HUES64 (cell line): ENCODE measurements at regions not wholly inside any gene's neighbourhood (a gene's known extent, or its start where the extent isn't known, plus 50 kb on each side); places are given as distances from the start of the nearest gene placed in this dataset.

Experiments
- H3K27ac ChIP-seq: 2 replicates; pipeline ENCODE4 v1.7.0; 2013; ENCODE audit warnings: low read depth, low read length, inconsistent platforms
- H3K27me3 ChIP-seq: 2 replicates; pipeline ENCODE4 v1.6.1; 2013; ENCODE audit warnings: mild to moderate bottlenecking, low read length; ENCODE audit not compliant: insufficient read depth
- H3K36me3 ChIP-seq: 2 replicates; pipeline ENCODE4 v1.6.1; 2013; ENCODE audit warnings: mild to moderate bottlenecking, low read length; ENCODE audit not compliant: insufficient read depth
- H3K4me1 ChIP-seq: 2 replicates; pipeline ENCODE4 v1.6.1; 2013; ENCODE audit warnings: mild to moderate bottlenecking, low read length, moderate library complexity; ENCODE audit not compliant: insufficient read depth
- H3K4me3 ChIP-seq: 2 replicates; pipeline ENCODE4 v1.5.1; 2013; ENCODE audit warnings: mild to moderate bottlenecking, low read length, moderate library complexity
- H3K9ac ChIP-seq: 2 replicates; pipeline ENCODE4 v1.6.1; 2013; ENCODE audit warnings: mild to moderate bottlenecking, low read depth, low read length
- H3K9me3 ChIP-seq: 2 replicates; pipeline ENCODE4 v1.6.1; 2013; ENCODE audit warnings: low read depth, low read length; ENCODE audit not compliant: insufficient read depth
- WGBS: fragments of 150-250, 120-280 bp; methylation state at CpG from one replicate; pipeline ENCODE4 v1.1.7; 2013; ENCODE audit warnings: missing lambda C conversion rate; 5-methylcytosine and 5-hydroxymethylcytosine counted together

- WGBS, result 98% methylated on average over 2 of the region's 3 CpGs
- Histone ChIP-seq H3K36me3 (no peaks in the 10 kb centered on the region), H3K9ac (no peak overlapping the region), H3K27me3 (no peaks in the 10 kb centered on the region), H3K4me1 (no peaks in the 10 kb centered on the region), H3K27ac (no peak overlapping the region), H3K4me3 (no peak overlapping the region), H3K9me3 (0 out of 2 replicates have a peak, but pooled peaks cover 7% of the 10 kb centered on the region)
These were observed 423.6 kb downstream of the CDH26 start for GRCh38 chr20:60381643-60382400.

GRCh38 chr20:60389441-60389840 lies 431.2 kb downstream of the CDH26 start:
- no peak overlapping the region for H3K9ac ChIP-seq
- H3K4me1 ChIP-seq, result no peaks in the 10 kb centered on the region
- no peak overlapping the region for H3K27ac ChIP-seq
- no peaks in the 10 kb centered on the region for H3K36me3 ChIP-seq
- H3K9me3 ChIP-seq, result no peaks in the 10 kb centered on the region
- no peak overlapping the region for H3K4me3 ChIP-seq
- 0 out of 2 replicates have a peak, but pooled peaks cover 3% of the 10 kb centered on the region for H3K27me3 ChIP-seq

DNA sequence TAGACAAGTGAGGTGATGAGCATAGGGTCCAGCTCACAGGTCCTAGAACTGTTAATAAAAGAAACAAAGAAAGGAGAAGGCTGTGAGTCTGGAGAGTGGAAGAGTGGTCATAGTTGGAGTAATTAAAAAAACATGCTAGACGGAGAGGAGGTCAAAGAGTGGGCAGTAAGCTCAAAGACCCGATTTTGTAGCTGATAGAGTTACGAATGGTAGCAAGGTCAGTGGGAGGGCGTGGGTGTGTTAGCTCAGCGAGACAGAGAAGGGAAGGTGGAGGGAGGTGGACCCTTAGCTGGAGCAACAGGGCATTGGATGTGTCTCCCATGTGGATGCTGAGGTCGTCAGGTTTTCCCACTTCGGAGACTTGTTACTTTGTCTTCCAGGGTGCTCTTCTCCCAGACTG lies 431.7 kb downstream of the CDH26 start:
- no peaks in the 10 kb centered on the region for H3K4me1 ChIP-seq
- 0 out of 2 replicates have a peak, but pooled peaks cover 3% of the 10 kb centered on the region for H3K27me3 ChIP-seq

DNA sequence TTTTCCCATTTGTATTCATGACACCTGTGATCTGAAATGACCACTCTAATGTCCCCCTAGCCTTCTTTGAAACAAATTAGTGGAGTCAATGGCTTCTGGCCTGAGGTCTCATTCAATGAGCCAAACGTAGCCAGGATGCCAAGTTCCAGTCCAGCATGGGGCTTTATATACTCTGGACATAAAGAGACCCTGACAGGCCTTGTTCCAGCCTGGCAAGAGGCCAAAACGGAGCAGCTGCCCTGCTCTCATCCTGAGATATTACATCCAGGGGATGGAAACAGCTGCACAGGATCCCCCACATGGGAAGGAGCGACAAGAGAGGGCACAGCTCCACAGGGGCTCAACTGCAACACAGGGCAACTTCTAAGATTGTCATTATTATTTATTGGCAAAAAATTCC lies 437.8 kb downstream of the CDH26 start:
- Histone ChIP-seq H3K4me1 (no peaks in the 10 kb centered on the region), H3K9me3 (peaks cover 14% of the 10 kb centered on the region), H3K36me3 (no peaks in the 10 kb centered on the region), H3K9ac (no peak overlapping the region), H3K27me3 (0 out of 2 replicates have a peak, but pooled peaks cover under 1% of the 10 kb centered on the region), H3K27ac (no peak overlapping the region), H3K4me3 (no peak overlapping the region)
- WGBS, result 94% methylated on average over 3 of the region's 3 CpGs

More for the DNA sequence above, 431.7 kb downstream of the CDH26 start:
- Histone ChIP-seq H3K36me3 (no peaks in the 10 kb centered on the region), H3K9me3 (no peaks in the 10 kb centered on the region), H3K4me3 (no peak overlapping the region), H3K27ac (no peak overlapping the region), H3K9ac (no peak overlapping the region)
- 90% methylated on average over 7 of the region's 7 CpGs for WGBS

DNA sequence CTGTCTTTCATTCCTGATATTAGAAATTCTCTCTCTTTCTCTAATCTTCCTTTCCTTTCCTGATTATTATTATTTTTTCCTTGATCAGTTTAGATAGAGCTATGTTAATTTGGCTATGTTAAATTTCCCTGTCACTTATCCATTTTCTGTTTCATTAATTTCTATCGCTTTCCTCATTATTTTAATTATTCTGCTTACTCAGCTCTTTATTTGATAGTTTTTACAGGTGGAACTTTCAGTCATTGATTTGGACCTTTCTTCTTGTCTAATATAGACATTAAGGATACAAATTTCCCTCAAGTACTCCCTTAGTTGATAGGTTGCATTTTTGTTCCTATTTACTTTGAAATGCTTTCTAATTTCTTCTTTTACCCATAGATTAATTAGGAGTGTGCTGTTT lies 442.3 kb downstream of the CDH26 start:
- Histone ChIP-seq H3K9me3 (peaks cover 14% of the 10 kb centered on the region), H3K9ac (no peak overlapping the region), H3K4me3 (no peak overlapping the region), H3K4me1 (no peaks in the 10 kb centered on the region), H3K27me3 (no peaks in the 10 kb centered on the region), H3K36me3 (no peaks in the 10 kb centered on the region), H3K27ac (no peak overlapping the region)
- WGBS, result no CpG with 5 or more reads among the region's 1 CpG

- peaks cover 14% of the 10 kb centered on the region for H3K9me3 ChIP-seq
- H3K9ac ChIP-seq, result no peak overlapping the region
- no peak overlapping the region for H3K27ac ChIP-seq
- H3K27me3 ChIP-seq, result no peaks in the 10 kb centered on the region
- 88% methylated on average over 8 of the region's 8 CpGs for WGBS
- H3K36me3 ChIP-seq, result no peaks in the 10 kb centered on the region
- no peaks in the 10 kb centered on the region for H3K4me1 ChIP-seq
- H3K4me3 ChIP-seq, result no peak overlapping the region
These were observed 444.2 kb downstream of the CDH26 start for GRCh38 chr20:60402189-60403058.

DNA sequence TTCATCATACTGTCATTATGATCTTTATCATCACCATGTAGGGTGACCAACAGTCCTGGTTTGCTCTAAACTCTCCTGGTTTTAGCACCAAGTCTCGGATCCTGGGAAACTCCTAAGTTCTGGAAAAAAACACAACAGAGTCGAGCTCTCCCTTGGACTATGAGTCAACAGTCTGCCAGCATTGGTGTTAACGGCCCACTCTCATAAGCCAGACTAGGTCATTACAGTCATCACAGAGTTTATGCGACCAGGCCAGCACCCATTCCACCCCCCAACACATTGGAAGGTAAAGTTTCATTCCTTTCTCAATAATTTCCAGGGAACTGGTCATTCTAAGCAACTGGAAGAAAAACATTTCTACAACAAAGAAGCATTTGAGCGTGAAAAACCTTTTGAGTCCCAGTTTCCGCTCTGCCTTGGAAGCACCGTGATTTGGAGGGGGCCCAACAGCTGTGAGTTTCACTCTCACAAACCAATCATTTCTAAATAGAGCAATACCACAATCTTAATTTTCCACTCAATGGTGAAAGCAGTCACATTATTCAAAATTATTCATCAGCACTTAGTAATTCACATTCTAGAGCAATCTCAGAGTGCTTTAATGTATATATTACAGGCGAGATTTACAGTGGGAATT lies 445.0 kb downstream of the CDH26 start:
- no peak overlapping the region for H3K27ac ChIP-seq
- peaks cover 14% of the 10 kb centered on the region for H3K9me3 ChIP-seq
- no peak overlapping the region for H3K4me3 ChIP-seq
- no peaks in the 10 kb centered on the region for H3K4me1 ChIP-seq
- 91% methylated on average over 7 of the region's 8 CpGs for WGBS
- H3K27me3 ChIP-seq, result no peaks in the 10 kb centered on the region
- no peaks in the 10 kb centered on the region for H3K36me3 ChIP-seq
- no peak overlapping the region for H3K9ac ChIP-seq

DNA sequence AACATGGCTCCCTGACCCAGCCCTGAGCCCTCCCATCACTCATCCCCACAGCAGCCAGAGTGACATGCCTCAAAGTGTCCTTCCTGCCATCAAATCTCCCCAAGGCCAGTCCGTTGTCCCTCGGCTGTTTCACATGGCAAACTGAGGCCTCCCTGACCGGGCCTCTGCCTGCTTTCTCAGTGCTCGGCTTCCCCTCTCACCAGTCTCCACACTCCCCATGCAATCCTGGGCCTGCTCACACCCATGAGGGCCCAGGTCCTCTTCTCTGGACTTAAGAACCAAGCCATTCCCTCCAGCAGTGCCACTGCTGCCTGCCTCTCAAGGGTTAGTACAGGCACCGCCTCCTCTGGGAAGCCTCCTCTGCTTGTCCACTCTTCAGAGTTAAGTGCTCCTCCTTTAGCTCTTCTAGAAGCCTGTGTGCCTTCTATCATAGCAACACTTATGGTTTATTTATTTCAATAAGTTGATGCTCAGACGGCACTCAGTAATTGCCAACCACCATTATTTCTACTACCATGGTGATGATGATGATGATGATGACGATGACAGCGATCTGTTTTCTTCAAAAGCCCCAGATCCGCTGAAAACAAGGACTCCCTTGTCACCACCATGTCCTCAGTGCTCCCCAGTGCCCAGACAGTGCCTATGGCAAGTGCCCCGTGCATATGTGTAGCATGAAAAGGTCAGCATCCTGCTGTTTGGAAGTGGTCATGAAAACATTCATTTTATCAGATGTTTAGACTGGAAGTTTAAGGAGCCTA lies 449.0 kb downstream of the CDH26 start:
- Histone ChIP-seq H3K9ac (no peak overlapping the region), H3K27ac (no peak overlapping the region), H3K9me3 (no peaks in the 10 kb centered on the region), H3K4me1 (no peaks in the 10 kb centered on the region), H3K27me3 (no peaks in the 10 kb centered on the region), H3K36me3 (no peaks in the 10 kb centered on the region), H3K4me3 (no peak overlapping the region)
- 92% methylated on average over 9 of the region's 10 CpGs for WGBS

DNA sequence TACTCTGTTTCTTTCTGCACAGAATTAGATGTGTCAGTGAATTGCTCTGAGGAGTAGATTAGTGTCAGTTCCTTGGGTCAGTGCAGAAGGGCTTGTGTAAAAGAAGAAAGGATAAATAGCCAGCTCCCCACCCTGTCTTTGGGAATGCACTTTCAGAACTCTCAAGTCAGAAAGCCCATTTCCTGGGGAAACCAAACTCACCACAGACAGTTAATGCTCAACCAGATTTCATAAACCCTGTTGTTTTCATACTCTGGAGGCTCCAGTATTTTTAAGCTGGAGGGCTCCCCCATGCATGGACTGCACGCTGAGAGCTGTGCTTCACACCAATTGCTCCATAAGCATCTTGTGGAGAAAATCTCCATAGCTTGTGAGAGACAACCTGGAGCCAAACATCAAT lies 449.7 kb downstream of the CDH26 start:
- Histone ChIP-seq H3K9me3 (no peaks in the 10 kb centered on the region), H3K27me3 (no peaks in the 10 kb centered on the region), H3K36me3 (no peaks in the 10 kb centered on the region), H3K27ac (no peak overlapping the region), H3K9ac (no peak overlapping the region), H3K4me3 (no peak overlapping the region), H3K4me1 (no peaks in the 10 kb centered on the region)
- 93% methylated on average over 1 of the region's 1 CpG for WGBS

GRCh38 chr20:60408435-60408834 lies 450.2 kb downstream of the CDH26 start:
- H3K27ac ChIP-seq, result no peak overlapping the region
- H3K4me1 ChIP-seq, result no peaks in the 10 kb centered on the region
- no peak overlapping the region for H3K4me3 ChIP-seq
- no peaks in the 10 kb centered on the region for H3K9me3 ChIP-seq
- WGBS, result 95% methylated on average over 4 of the region's 4 CpGs
- no peaks in the 10 kb centered on the region for H3K27me3 ChIP-seq
- no peak overlapping the region for H3K9ac ChIP-seq
- no peaks in the 10 kb centered on the region for H3K36me3 ChIP-seq
